H9 (cell line): ENCODE measurements at regions not wholly inside any gene's neighbourhood (a gene's known extent, or its start where the extent isn't known, plus 50 kb on each side); places are given as distances from the start of the nearest gene placed in this dataset.

Experiments
- DNase-seq: peaks from one replicate; pipeline ENCODE4 v3.0.0-alpha.2; 2017
- H2AFZ ChIP-seq: one replicate; pipeline ENCODE4 v1.6.1; 2013; ENCODE audit warnings: mild to moderate bottlenecking, low read length, control low read depth, moderate library complexity
- H2AK5ac ChIP-seq: 2 replicates; pipeline ENCODE4 v1.6.1; 2013; ENCODE audit warnings: low read length, control low read depth, mixed read lengths; ENCODE audit not compliant: insufficient read length
- H2BK120ac ChIP-seq: one replicate; pipeline ENCODE4 v1.6.1; 2013; ENCODE audit warnings: low read depth, mild to moderate bottlenecking, low read length, control low read depth, inconsistent platforms; ENCODE audit not compliant: poor library complexity, severe bottlenecking
- H2BK12ac ChIP-seq: 2 replicates; pipeline ENCODE4 v1.6.1; 2013; ENCODE audit warnings: low read length, control low read depth, mixed read lengths, low read depth; ENCODE audit not compliant: insufficient read length
- H2BK15ac ChIP-seq: 2 replicates; pipeline ENCODE4 v1.6.1; 2013; ENCODE audit warnings: low read depth, low read length, control low read depth
- H2BK20ac ChIP-seq: one replicate; pipeline ENCODE4 v1.6.1; 2013; ENCODE audit warnings: low read depth, mild to moderate bottlenecking, low read length, control low read depth, inconsistent platforms; ENCODE audit not compliant: poor library complexity, severe bottlenecking
- H2BK5ac ChIP-seq: 2 replicates; pipeline ENCODE4 v1.6.1; 2013; ENCODE audit warnings: low read length, control low read depth, mixed read lengths; ENCODE audit not compliant: insufficient read length
- H3K14ac ChIP-seq: 2 replicates; pipeline ENCODE4 v1.6.1; 2013; ENCODE audit warnings: low read length, control low read depth; ENCODE audit not compliant: insufficient read depth
- H3K18ac ChIP-seq: 2 replicates; pipeline ENCODE4 v1.6.1; 2013; ENCODE audit warnings: low read depth, mild to moderate bottlenecking, mixed read lengths, low read length, control low read depth; ENCODE audit not compliant: insufficient read length
- H3K23ac ChIP-seq: 2 replicates; pipeline ENCODE4 v1.6.1; 2013; ENCODE audit warnings: low read length, control low read depth, mixed read lengths, low read depth; ENCODE audit not compliant: insufficient read length
- H3K23me2 ChIP-seq: 2 replicates; pipeline ENCODE4 v1.6.1; 2013; ENCODE audit warnings: low read depth, mild to moderate bottlenecking, mixed read lengths, low read length, control low read depth; ENCODE audit not compliant: insufficient read length, poor library complexity, severe bottlenecking
- H3K27ac ChIP-seq: 2 replicates; pipeline ENCODE4 v1.5.1; 2013; ENCODE audit warnings: low read length, control low read depth, mixed read lengths, low read depth; ENCODE audit not compliant: insufficient read length
- H3K27me3 ChIP-seq: 2 replicates; pipeline ENCODE4 v1.6.1; 2013; ENCODE audit warnings: low read length, control low read depth, inconsistent platforms; ENCODE audit not compliant: insufficient read depth
- H3K4ac ChIP-seq: 2 replicates; pipeline ENCODE4 v1.6.1; 2013; ENCODE audit warnings: low read depth, mild to moderate bottlenecking, control low read depth, inconsistent platforms, low read length, moderate library complexity
- H3K4me1 ChIP-seq: 2 replicates; pipeline ENCODE4 v1.6.1; 2013; ENCODE audit warnings: low read length, control low read depth, inconsistent platforms; ENCODE audit not compliant: insufficient read depth
- H3K4me2 ChIP-seq: 2 replicates; pipeline ENCODE4 v1.6.1; 2013; ENCODE audit warnings: low read length, control low read depth, mixed read lengths; ENCODE audit not compliant: insufficient read length, insufficient read depth
- H3K56ac ChIP-seq: 2 replicates; pipeline ENCODE4 v1.6.1; 2013; ENCODE audit warnings: low read depth, mild to moderate bottlenecking, mixed read lengths, low read length, control low read depth; ENCODE audit not compliant: insufficient read length
- H3K79me1 ChIP-seq: 2 replicates; pipeline ENCODE4 v1.6.1; 2013; ENCODE audit warnings: low read depth, mild to moderate bottlenecking, moderate library complexity, low read length, control low read depth, inconsistent platforms; ENCODE audit not compliant: insufficient read depth, poor library complexity, severe bottlenecking
- H3K79me2 ChIP-seq: 2 replicates; pipeline ENCODE4 v1.6.1; 2013; ENCODE audit warnings: low read length, control low read depth, inconsistent platforms; ENCODE audit not compliant: insufficient read depth
- H3K9ac ChIP-seq: 2 replicates; pipeline ENCODE4 v1.6.1; 2013; ENCODE audit warnings: low read length, control low read depth, mixed read lengths; ENCODE audit not compliant: insufficient read length; ENCODE audit errors: extremely low read depth
- H3K9me3 ChIP-seq: one replicate; pipeline ENCODE4 v1.6.1; 2013; ENCODE audit warnings: low read depth, low read length, inconsistent platforms; ENCODE audit not compliant: control insufficient read depth
- H3T11ph ChIP-seq: one replicate; pipeline ENCODE4 v1.6.1; 2013; ENCODE audit warnings: mild to moderate bottlenecking, low read length, control low read depth, inconsistent platforms
- H4K20me1 ChIP-seq: one replicate; pipeline ENCODE4 v1.6.1; 2013; ENCODE audit not compliant: control insufficient read depth, insufficient read length, insufficient read depth
- H4K5ac ChIP-seq: 2 replicates; pipeline ENCODE4 v1.6.1; 2013; ENCODE audit warnings: low read depth, mild to moderate bottlenecking, mixed read lengths, low read length, control low read depth; ENCODE audit not compliant: insufficient read length
- H4K8ac ChIP-seq: replicated peaks from 2 replicates; pipeline ENCODE4 v1.6.1; 2013; ENCODE audit warnings: low read length, control low read depth, mixed read lengths, low read depth; ENCODE audit not compliant: insufficient read length
- H4K91ac ChIP-seq: 2 replicates; pipeline ENCODE4 v1.6.1; 2013; ENCODE audit warnings: low read depth, mild to moderate bottlenecking, moderate library complexity, mixed read lengths, low read length, control low read depth; ENCODE audit not compliant: insufficient read length
- H3K27ac Mint-ChIP-seq, 3 experiments: 2 replicates in 2 of 3; 3 replicates in 1 of 3; pipeline ENCODE4 v1.8.0; 2020 to 2021; ENCODE audit warnings: mixed read lengths in 3 of 3, mild to moderate bottlenecking in 1 of 3, moderate library complexity in 1 of 3
- H3K27me3 Mint-ChIP-seq: 2 replicates; pipeline ENCODE4 v1.8.0; 2021; ENCODE audit warnings: low read depth, mild to moderate bottlenecking, moderate library complexity, mixed read lengths
- H3K36me3 Mint-ChIP-seq, 3 experiments: 2 replicates in 2 of 3; 3 replicates in 1 of 3; pipeline ENCODE4 v1.8.0; 2020 to 2021; ENCODE audit warnings: low read depth in 3 of 3, mixed read lengths in 3 of 3; ENCODE audit not compliant: insufficient read depth in 1 of 3
- H3K4me1 Mint-ChIP-seq, 2 experiments: 2 replicates each; pipeline ENCODE4 v1.8.0; 2020; ENCODE audit warnings: mixed read lengths in 2 of 2
- H3K4me3 Mint-ChIP-seq, 2 experiments: 2 replicates in 1 of 2; 3 replicates in 1 of 2; pipeline ENCODE4 v1.8.0; 2020 to 2021; ENCODE audit warnings: mild to moderate bottlenecking in 2 of 2, mixed read lengths in 2 of 2, moderate library complexity in 1 of 2
- H3K9me3 Mint-ChIP-seq, 2 experiments: 2 replicates in 1 of 2; 3 replicates in 1 of 2; pipeline ENCODE4 v1.8.0; 2020; ENCODE audit warnings: mild to moderate bottlenecking in 2 of 2, mixed read lengths in 2 of 2, moderate library complexity in 1 of 2
- WGBS: extraction: QIAGEN DNeasy Blood & Tissue Kit; methylation state at CpG from one replicate; pipeline ENCODE4 v1.1.7; 2013; ENCODE audit warnings: missing lambda C conversion rate, low lambda C conversion rate, mixed read lengths; ENCODE audit not compliant: insufficient read length; ENCODE audit errors: extremely low coverage; 5-methylcytosine and 5-hydroxymethylcytosine counted together
- TF ChIP-seq, protein P1 (sequence below): fragments of 200-600 bp; sonication (generic); conservative IDR thresholded peaks from 3 replicates; pipeline ENCODE4 v1.8.0; 2021; ENCODE audit warnings: antibody characterized with exemption, mild to moderate bottlenecking

DNA sequence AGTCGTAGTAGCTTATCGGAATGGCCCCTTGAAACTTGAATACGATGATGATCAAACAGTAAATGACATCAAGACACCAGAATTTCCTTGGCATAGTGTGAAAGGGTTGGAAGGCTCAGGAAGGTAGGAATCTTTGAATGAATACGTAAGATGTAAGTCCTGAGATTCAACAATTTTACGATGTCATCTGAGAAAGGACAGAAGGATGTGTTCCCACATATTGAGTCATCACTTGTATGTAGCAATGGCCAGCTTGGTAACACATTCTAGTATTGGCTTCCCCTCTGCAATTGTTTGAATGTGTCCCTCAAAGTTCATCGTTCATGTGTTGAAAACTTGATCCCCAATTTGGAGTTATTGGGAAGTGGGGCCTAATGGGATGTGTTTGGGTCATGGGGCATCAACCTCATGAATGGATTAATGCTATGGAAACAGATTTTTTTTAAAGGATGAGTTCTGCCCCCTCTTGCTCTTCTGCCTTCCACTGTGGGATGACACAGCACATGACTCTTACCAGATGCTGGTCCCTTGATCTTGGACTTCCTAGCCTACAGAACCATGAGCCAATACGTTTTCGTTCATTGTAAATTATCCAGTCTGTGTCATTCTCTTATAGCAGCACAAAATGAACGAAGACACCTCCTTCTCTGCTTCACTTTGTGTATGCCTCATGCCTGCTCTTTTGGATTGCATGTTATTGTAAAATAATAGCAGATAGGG, 284.6 kb downstream of the BCAT1 start:
- no peaks in the 10 kb centered on the region for H3K27me3 ChIP-seq
- TF ChIP-seq, protein P1, sequence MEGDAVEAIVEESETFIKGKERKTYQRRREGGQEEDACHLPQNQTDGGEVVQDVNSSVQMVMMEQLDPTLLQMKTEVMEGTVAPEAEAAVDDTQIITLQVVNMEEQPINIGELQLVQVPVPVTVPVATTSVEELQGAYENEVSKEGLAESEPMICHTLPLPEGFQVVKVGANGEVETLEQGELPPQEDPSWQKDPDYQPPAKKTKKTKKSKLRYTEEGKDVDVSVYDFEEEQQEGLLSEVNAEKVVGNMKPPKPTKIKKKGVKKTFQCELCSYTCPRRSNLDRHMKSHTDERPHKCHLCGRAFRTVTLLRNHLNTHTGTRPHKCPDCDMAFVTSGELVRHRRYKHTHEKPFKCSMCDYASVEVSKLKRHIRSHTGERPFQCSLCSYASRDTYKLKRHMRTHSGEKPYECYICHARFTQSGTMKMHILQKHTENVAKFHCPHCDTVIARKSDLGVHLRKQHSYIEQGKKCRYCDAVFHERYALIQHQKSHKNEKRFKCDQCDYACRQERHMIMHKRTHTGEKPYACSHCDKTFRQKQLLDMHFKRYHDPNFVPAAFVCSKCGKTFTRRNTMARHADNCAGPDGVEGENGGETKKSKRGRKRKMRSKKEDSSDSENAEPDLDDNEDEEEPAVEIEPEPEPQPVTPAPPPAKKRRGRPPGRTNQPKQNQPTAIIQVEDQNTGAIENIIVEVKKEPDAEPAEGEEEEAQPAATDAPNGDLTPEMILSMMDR: no peak
- H2BK12ac ChIP-seq: no peak overlapping the region
- no peaks in the 10 kb centered on the region for H3K9me3 ChIP-seq
- no peak overlapping the region for H4K91ac ChIP-seq
- H3K9ac ChIP-seq: no peak overlapping the region
- no peak overlapping the region for H3K4ac ChIP-seq
- H4K20me1 ChIP-seq: no peaks in the 10 kb centered on the region
- H2BK20ac ChIP-seq: no peak overlapping the region
- H3K23ac ChIP-seq: no peak overlapping the region
- H2AK5ac ChIP-seq: no peak overlapping the region
- no peak overlapping the region for H3K27ac Mint-ChIP-seq
- H3K79me1 ChIP-seq: no peaks in the 10 kb centered on the region
- no peak overlapping the region for H3K18ac ChIP-seq
- H2BK120ac ChIP-seq: no peak overlapping the region
- no peak overlapping the region for H3K56ac ChIP-seq
- no peaks in the 10 kb centered on the region for H3K23me2 ChIP-seq
- no peak overlapping the region for H3K27ac ChIP-seq
- no peaks in the 10 kb centered on the region for H3K36me3 Mint-ChIP-seq
- H3K79me2 ChIP-seq: no peaks in the 10 kb centered on the region; the same call in 1 of the 2 replicates
- H3K27me3 Mint-ChIP-seq: no peaks in the 10 kb centered on the region
- H3K14ac ChIP-seq: no peak overlapping the region
- H2BK15ac ChIP-seq: no peak overlapping the region
- H3K4me1 Mint-ChIP-seq: no peaks in the 10 kb centered on the region
- H4K8ac ChIP-seq: no peak overlapping the region
- H2BK5ac ChIP-seq: no peak overlapping the region
- no peak overlapping the region for H3K4me2 ChIP-seq
- H4K5ac ChIP-seq: no peak overlapping the region
- H3K9me3 Mint-ChIP-seq: no peaks in the 10 kb centered on the region
- H3K4me1 ChIP-seq: no peaks in the 10 kb centered on the region
- H2AFZ ChIP-seq: no peak overlapping the region
- WGBS: no CpG with 5 or more reads among the region's 9 CpGs
- no peak for DNase-seq
- no peak overlapping the region for H3K4me3 Mint-ChIP-seq
- no peak overlapping the region for H3T11ph ChIP-seq
